Osteocyte (in vitro differentiated cells): ENCODE measurements at regions not wholly inside any gene's neighbourhood (a gene's known extent, or its start where the extent isn't known, plus 50 kb on each side); places are given as distances from the start of the nearest gene placed in this dataset.

Experiments used
- DNase-seq: peaks from one replicate; pipeline ENCODE4 v3.0.0; 2021; ENCODE audit warnings: mixed read lengths; ENCODE audit not compliant: unreplicated experiment; ENCODE audit errors: extremely low spot score
- H3K27ac Mint-ChIP-seq: one replicate; pipeline ENCODE4 v1.8.0; 2021; ENCODE audit warnings: mild to moderate bottlenecking, mixed read lengths; ENCODE audit not compliant: unreplicated experiment
- H3K27me3 Mint-ChIP-seq: one replicate; pipeline ENCODE4 v1.8.0; 2021; ENCODE audit warnings: mixed read lengths; ENCODE audit not compliant: unreplicated experiment
- H3K36me3 Mint-ChIP-seq: one replicate; pipeline ENCODE4 v1.8.0; 2021; ENCODE audit warnings: mixed read lengths; ENCODE audit not compliant: unreplicated experiment
- H3K4me1 Mint-ChIP-seq: one replicate; pipeline ENCODE4 v1.8.0; 2021; ENCODE audit warnings: mixed read lengths; ENCODE audit not compliant: unreplicated experiment
- H3K4me3 Mint-ChIP-seq: one replicate; pipeline ENCODE4 v1.8.0; 2021; ENCODE audit warnings: mild to moderate bottlenecking, moderate library complexity, mixed read lengths; ENCODE audit not compliant: unreplicated experiment
- H3K9me3 Mint-ChIP-seq: one replicate; pipeline ENCODE4 v1.8.0; 2021; ENCODE audit warnings: mixed read lengths; ENCODE audit not compliant: unreplicated experiment
- TF ChIP-seq, protein P1 (sequence below): fragments of 200-600 bp; sonication (generic); IDR thresholded peaks from 2 replicates; pipeline ENCODE4 v1.5.0; 2021; ENCODE audit warnings: antibody characterized with exemption, mild to moderate bottlenecking, moderate library complexity

GRCh38 chr10:62562795-62563194, 188.6 kb downstream of the ZNF365 start:
- TF ChIP-seq, protein P1, sequence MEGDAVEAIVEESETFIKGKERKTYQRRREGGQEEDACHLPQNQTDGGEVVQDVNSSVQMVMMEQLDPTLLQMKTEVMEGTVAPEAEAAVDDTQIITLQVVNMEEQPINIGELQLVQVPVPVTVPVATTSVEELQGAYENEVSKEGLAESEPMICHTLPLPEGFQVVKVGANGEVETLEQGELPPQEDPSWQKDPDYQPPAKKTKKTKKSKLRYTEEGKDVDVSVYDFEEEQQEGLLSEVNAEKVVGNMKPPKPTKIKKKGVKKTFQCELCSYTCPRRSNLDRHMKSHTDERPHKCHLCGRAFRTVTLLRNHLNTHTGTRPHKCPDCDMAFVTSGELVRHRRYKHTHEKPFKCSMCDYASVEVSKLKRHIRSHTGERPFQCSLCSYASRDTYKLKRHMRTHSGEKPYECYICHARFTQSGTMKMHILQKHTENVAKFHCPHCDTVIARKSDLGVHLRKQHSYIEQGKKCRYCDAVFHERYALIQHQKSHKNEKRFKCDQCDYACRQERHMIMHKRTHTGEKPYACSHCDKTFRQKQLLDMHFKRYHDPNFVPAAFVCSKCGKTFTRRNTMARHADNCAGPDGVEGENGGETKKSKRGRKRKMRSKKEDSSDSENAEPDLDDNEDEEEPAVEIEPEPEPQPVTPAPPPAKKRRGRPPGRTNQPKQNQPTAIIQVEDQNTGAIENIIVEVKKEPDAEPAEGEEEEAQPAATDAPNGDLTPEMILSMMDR: no peak
- Mint-ChIP-seq H3K4me1 (peaks cover 31% of the 10 kb centered on the region), H3K36me3 (no peaks in the 10 kb centered on the region), H3K27me3 (no peaks in the 10 kb centered on the region), H3K9me3 (no peaks in the 10 kb centered on the region), H3K27ac (no peak overlapping the region), H3K4me3 (no peak overlapping the region)
- no peak for DNase-seq

DNA sequence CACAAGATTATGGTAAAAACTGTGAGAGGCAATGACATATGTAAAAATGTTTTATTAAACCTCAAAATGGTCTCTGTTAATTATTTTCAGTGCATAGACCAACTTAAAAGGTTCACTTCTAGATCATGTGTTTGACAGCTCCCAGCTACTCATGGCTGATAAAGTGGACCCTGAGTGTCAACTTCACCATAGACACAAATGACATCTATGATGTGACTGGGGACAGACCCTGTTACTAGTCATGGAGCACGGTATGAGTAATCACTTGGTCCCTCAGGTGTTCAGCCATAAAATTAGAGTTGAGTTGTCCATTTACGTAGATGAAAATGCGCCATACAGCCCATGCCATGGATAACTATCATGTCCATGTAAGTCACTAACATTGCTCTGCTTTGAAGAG, 199.8 kb downstream of the ZNF365 start:
- H3K4me1 Mint-ChIP-seq: peaks cover 17% of the 10 kb centered on the region
- no peak overlapping the region for H3K4me3 Mint-ChIP-seq
- no peaks in the 10 kb centered on the region for H3K36me3 Mint-ChIP-seq
- H3K9me3 Mint-ChIP-seq: no peaks in the 10 kb centered on the region
- H3K27me3 Mint-ChIP-seq: no peaks in the 10 kb centered on the region
- H3K27ac Mint-ChIP-seq: no peak overlapping the region
- TF ChIP-seq, protein P1: no peak
- DNase-seq: no peak

GRCh38 chr10:62577076-62577475, 202.9 kb downstream of the ZNF365 start:
- H3K36me3 Mint-ChIP-seq: peaks cover 2% of the 10 kb centered on the region
- H3K27ac Mint-ChIP-seq: peak overlapping the region; percentile 64
- H3K4me1 Mint-ChIP-seq: peaks cover 31% of the 10 kb centered on the region
- TF ChIP-seq, protein P1: no peak
- H3K4me3 Mint-ChIP-seq: no peak overlapping the region
- no peak for DNase-seq
- H3K9me3 Mint-ChIP-seq: peaks cover 5% of the 10 kb centered on the region
- no peaks in the 10 kb centered on the region for H3K27me3 Mint-ChIP-seq

DNA sequence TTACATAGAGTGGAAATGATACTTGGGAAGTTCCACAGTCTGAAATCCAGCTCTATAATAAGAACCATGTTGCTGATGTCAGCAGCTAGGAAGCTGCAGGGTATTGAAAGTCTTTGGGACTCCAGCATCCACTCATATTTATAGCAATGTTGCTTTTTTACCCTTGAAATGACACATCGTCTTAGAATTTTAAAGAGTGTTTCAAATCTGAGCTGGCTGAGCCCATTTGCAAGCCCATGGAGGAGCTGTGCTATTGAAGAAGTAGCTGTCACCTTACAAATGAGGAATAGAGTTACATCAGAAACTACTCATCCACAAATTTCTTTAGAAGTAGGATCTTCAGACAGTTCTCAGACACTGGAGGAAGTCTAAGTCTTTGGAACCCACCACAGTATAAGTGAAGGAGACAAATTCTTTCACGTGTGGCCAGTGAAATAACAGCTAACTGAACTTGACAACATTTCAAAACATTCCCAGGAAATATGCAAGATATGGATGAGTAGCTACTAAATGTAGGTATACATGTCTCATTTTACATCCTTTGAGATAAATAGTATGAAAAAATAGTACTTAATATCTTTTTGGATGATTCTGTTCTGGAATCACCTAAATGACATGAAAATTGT, 203.6 kb downstream of the ZNF365 start:
- H3K27ac Mint-ChIP-seq: peak overlapping the region; percentile 64
- H3K4me3 Mint-ChIP-seq: no peak overlapping the region
- TF ChIP-seq, protein P1: no peak
- peaks cover 2% of the 10 kb centered on the region for H3K36me3 Mint-ChIP-seq
- peaks cover 38% of the 10 kb centered on the region for H3K4me1 Mint-ChIP-seq
- peaks cover 5% of the 10 kb centered on the region for H3K9me3 Mint-ChIP-seq
- no peaks in the 10 kb centered on the region for H3K27me3 Mint-ChIP-seq
- DNase-seq: no peak

- no peak overlapping the region for H3K4me3 Mint-ChIP-seq
- H3K36me3 Mint-ChIP-seq: peaks cover 2% of the 10 kb centered on the region
- no peaks in the 10 kb centered on the region for H3K27me3 Mint-ChIP-seq
- H3K4me1 Mint-ChIP-seq: peaks cover 43% of the 10 kb centered on the region
- peaks cover 5% of the 10 kb centered on the region for H3K9me3 Mint-ChIP-seq
- DNase-seq: no peak
- peak overlapping the region; percentile 64 for H3K27ac Mint-ChIP-seq
- TF ChIP-seq, protein P1: no peak
Observed at GRCh38 chr10:62578301-62578700, 204.1 kb downstream of the ZNF365 start.
